GM18858 (cell line): ENCODE measurements at regions not wholly inside any gene's neighbourhood (a gene's known extent, or its start where the extent isn't known, plus 50 kb on each side); places are given as distances from the start of the nearest gene placed in this dataset.
"Not testable (repeated sequence)": the region's sequence is repeated elsewhere in the genome, so short reads cannot be mapped to it uniquely, and the experiment has no call there.

Experiments
- ATAC-seq: cut with Tn5 transposase; IDR thresholded peaks from one replicate; pipeline ENCODE4 v1.9.1; 2021; ENCODE audit not compliant: unreplicated experiment

DNA sequence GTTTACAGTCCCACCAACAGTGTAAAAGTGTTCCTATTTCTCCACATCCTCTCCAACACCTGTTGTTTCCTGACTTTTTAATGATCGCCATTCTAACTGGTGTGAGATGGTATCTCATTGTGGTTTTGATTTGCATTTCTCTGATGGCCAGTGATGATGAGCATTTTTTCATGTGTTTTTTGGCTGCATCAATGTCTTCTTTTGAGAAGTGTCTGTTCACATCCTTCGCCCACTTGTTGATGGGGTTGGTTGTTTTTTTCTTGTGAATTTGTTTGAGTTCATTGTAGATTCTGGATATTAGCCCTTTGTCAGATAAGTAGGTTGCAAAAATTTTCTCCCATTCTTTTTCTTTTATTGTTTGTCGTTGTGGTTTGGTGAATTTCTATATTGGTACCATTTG is 242.5 kb downstream of the LRIG3 start:
- ATAC-seq: not testable (repeated sequence)

DNA sequence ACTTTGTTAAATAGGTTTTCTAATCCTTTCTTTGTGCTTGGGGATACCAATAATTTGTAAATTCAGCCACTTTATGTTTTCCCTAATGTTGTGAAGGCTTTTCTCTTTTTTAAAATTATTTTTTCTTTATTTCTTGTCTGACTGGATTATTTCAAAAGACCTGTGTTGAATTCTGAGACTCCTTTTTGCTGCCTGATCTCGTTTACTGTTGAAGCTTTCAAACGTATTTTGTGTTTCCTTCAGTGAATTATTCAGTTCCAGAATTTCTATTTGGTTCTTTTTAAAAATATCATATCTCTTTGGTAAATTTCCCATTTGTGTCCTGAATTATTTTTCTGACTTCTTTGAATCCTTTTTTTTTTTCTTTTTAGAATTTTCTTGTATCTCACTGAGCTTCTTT is 241.6 kb downstream of the LRIG3 start:
- ATAC-seq: no peak

DNA sequence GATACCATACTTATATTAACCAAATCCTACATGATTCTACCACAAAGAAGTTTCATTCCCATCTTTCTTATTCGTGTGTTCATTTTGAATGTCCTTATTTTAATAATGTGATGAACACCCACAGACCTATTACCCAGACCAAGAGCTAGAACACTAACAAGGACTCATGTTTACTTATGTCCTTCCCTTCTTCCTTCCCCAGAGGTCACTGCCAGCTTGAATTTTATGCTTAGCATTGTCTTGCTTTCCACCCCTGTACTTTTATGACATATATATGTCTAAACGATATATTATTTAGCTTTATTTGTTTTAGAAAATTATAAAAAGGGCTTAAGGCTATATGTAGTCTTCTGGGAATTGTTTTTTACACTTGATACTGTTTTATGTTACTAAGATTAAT is 238.6 kb downstream of the LRIG3 start:
- ATAC-seq: no peak

DNA sequence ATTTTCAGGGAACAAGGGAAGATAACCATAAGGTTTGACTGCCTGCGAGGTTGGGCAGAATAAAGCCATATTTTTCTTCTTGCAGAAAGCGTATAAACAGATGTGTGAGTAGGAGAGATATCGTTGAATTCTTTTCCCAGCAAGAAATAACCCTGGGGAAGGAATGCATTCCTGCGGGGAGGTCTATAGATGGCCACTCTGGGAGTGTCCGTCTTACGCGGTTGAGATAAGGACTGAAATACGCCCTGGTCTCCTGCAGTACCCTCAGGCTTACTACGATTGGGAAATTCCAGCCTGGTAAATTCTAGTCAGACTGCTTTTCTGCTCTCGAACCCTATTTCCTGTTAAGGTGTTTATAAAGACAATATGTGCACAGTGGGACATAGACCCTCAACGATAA is 225.0 kb downstream of the LRIG3 start:
- ATAC-seq: no peak

DNA sequence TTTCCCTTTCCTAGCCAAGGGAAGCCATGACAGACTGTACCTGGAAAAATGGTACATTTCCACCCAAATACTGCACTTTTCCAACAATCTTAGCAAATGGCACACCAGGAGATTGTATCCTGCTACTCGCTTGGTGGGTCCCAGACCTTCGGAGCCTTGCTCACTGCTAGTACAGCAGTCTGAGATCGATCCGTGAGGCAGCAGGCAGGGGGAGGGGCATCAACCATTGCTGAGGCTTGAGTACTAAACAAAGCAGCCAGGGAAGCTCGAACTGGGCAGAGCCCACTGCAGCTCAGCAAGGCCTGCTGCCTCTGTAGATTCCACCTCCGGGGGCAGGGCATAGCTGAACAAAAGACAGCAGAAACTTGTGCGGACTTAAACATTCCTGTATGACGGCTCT is 218.8 kb downstream of the LRIG3 start:
- ATAC-seq: no peak

DNA sequence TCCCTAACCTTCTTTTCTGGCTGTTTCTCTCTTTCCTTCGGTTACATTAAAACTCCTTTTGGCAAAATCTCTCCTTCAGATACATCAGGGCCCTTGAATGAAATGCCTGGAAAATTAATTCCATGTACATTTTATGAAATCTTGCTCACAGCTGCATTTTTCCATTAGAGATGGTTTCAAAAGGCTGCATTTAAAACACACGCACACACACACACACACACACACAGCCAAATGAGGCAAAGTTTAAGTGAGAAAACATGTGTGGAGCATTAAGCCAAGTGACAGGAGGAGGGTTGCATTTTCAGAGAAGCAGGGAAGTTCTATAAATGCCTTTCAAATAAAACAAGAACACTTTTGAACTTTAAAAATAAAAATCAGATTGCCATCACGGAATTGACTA is 216.4 kb downstream of the LRIG3 start:
- no peak for ATAC-seq

DNA sequence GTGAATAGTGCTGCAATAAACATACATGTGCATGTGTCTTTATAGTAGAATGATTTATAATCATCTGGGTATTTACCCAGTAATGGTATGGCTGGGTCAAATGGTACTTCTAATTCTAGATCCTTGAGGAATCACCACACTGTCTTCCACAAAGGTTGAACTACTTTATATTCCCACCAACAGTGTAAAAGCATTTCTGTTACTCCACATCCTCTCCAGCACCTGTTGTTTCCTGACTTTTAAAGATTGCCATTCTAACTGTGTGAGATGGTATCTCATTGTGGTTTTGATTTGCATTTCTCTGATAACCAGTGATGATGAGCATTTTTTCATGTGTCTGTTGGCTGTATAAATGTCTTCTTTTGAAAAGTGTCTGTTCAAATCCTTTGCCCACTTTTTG is 215.5 kb downstream of the LRIG3 start:
- not testable (repeated sequence) for ATAC-seq

DNA sequence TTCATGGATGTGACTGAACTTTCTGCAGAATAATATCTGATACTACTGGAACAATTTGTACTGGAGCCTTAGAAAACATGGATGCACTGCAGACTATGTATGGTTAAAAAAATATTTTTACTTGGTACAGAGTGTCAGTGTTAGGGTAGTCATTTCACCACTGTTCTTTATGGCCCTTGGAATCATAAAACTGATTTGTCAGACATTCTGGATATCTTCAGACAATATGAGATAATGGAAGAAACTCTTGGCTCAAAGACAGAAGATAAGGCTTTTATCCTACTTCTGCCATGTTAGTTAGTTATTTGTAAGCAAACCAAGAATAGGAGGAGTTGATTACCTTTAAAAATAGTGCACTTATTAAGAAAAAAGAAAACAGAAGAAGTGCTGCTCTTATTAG is 209.4 kb downstream of the LRIG3 start:
- ATAC-seq: no peak

DNA sequence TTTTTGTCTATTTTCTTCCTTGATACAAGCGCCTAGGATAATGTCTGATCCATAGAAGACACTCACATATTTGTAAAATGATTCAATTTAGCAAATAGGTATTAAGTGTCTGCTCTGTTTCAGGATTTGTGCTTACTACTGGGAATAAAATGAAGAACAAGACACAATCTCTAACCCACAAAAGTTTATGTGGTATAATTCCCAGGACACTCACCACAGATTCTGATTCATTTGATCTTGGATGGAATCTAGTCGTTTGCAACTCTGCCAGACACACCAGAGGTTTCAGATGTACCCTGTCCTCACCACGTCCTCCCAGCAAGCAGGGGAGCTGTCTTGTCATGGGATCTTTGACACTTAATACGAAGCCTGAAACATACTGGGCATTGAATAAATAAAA is 208.3 kb downstream of the LRIG3 start:
- no peak for ATAC-seq

DNA sequence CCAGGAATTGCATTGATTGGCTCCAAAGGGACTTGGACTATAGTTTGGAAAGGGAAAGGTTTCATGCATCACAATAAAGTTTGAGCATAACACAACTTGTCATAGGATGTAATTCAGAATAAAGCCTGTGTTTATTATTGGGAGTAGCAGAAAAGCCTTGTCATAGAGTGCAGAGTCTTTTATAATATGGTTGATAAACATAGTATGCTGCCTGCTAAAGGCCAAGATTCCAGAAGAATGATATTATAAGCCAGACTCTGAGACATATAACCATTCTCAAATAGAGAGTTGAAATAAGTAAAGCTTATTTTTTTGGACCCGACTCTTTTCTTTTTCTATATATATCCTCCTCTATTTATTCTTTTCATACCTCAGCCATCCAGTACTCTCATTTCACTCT is 207.3 kb downstream of the LRIG3 start:
- ATAC-seq: no peak

DNA sequence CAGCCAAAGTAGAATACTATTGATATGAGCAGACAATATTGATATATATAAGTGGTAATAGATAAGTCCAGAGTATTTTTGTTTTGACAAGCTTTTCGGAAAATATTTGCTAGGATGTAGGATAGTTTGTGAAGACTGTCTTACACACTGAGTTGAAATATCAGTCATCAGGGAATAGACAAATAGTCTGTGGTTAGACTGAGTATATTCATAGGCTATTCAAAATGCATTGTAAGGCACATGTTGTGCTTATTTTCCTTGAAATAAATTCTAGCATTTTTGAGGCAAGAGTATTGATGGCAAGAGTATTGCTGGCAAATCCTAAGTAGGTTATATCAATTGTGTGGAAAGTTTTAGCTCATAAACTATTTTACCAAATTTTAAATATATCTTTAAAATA is 201.1 kb downstream of the LRIG3 start:
- no peak for ATAC-seq

DNA sequence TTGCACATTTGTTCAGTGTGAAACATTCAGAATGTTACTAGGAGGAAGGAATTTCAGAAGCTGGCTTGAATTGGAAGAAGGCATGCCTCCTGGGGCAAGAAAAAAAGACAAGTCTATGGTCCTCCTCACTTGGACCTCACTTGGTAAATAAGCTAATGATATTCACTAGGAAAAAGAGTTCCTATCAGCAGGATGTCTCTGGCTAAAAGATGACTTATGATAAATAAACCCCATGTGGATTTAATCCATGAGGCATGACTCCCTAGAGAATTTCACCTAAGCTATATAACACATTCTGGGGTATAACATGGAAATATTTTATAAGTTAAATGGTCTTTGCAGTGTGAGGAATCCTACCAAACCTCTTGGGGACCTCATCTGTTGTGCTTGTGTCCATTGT is 199.9 kb downstream of the LRIG3 start:
- no peak for ATAC-seq

DNA sequence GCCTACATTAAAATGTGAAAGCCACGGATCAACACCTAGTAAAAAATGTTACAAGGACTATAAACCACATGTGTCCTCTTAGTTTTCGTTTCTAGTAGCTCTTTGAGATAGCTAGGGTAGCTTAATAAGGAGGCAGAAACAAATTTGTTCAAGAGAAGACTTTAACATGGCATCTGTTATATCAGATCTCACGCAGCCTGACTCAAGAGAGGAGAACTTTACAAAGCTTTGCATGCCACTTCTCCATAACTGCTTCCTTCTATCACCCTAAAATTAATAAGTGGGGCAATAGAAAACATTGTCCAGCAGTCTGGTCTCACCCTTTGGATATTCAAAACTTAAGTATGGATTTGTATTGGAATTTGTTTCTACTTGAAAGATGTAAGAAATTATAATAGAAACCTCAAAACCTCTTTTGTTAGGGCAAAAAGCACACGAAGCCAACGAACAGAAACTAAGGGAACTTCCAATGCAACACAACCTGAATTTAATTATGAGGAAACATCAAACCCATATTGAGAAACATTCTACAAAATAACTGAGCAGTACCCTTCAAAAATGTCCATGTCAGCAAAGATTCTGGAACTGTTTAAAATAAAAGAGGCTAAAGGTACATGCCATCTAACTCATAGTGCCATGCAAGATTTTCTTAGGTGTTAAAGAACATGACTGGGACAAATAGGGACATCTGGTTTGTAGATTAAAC is 194.8 kb downstream of the LRIG3 start:
- no peak for ATAC-seq

DNA sequence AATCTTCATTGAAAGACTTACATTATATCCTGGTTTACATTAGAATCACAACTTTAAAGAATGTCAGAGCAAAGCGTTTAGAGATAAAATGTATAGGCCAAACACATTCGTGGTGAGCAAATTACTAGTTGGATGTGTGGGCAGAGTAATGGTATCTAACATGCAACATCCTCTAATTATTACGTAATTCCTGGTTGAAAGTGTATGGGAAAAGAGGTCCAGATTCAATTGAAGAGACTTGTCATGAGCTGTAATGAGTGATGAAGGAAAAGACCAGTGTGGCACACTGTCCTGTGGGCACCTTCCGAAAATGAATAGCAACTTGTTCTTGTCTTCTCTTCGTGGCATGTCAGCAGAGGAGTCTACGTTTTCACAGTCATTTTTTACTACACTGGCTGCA is 192.8 kb downstream of the LRIG3 start:
- ATAC-seq: no peak

DNA sequence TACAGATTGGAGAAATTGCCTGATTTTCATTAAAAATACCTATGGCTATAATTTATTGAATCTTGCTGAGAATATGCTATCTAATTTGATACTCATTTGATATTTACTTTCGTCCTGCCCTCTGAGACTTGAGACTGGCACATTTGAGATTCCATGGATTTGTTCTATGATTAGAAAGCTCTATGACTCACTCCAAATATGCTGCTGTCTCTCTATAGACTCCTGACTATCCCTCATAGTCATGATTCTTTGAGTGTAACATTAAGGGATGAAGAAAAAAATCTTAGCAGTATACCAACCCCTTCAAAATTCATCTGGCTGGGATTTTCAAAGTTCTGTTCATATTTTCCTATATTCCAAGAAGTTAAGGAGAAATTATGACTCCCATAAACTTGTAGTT is 191.9 kb downstream of the LRIG3 start:
- no peak for ATAC-seq

DNA sequence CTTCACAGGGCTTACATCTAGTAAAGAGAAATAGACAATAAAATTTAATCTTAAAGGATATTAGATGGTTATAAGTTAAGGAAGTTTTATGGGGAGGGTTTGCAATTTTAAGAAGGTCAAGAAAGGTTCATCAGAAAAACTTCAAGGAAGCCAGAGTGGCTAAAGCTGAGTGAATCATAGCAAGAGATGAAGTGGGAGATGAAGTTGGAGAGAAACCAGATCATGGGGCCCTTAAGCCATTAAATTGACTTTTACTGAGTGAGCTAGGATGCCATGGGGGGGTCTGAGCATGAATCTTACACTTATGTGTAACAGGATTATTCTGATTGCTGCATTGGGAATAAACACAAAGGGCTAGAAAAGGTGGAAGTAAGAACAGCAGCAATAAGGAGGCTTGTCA is 189.2 kb downstream of the LRIG3 start:
- ATAC-seq: no peak

DNA sequence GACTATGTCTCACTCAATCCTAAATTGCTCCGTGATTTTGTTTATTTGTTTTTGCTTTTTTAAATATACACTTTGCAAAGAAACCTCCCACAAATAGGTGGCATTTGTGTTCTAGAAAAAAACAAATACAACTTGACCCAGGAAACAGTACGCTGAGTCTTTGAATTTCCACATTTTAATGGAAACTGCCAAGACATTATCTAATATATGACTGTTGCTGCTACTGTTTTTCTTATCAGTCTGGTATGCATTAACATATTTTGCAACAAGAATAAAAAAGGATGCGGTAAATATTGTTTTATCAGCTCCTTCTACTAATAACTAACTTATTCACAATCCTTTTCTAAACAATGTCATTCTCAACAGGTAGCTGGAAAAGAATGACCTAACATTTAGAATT is 187.4 kb downstream of the LRIG3 start:
- ATAC-seq: no peak

DNA sequence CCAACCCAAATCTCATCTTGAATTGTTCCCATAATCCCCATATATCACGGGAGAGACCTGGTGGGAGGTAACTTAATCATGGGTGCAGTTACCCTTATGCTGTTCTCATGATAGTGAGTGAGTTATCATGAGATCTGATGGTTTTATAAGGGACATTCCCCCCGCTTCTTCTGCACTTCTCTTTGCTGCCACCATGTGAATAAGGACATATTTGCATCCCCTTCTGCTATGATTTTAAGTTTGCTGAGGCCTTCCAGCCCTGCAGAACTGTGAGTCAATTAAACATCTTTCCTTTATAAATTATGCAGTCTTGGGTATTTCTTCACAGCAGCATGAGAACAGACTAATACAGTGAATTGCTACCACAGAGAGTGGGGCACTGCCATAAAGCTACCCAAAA is 179.1 kb downstream of the LRIG3 start:
- ATAC-seq: no peak

DNA sequence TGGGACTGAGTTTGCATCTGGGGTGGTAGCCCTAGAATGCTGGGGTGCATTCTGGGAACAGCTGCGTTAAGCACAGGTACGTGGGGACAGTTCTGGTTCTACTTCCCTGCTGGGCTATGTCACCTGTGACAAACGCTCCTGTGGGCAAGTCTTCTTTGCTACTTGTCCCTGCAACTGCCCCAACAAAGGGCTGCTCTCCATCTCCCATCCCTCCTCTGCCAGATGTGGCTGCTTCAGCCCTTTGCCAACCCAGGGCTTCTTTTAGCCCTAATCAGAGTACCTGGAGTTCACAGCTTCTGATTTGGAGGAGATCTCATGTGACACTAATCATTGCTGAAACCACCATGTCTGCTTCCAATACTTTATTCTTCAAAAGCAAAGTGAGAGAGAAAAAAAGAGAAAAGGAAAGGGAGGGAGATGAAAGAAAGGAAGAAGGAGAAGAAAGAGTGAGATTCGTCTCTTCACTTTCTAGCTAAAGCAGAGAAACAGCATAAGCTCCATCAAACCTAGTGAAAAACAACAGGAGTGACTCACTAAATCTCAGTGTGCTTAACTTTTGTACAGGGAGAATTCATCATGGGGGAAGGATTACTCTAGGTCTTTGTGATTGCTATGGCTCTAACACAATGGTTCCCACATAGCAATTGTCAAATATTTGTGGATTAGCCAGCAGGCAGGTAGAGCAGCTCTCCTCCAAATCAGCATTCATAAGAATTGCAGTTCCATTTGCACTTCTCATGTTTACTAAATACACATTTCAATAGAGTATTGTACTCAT is 174.8 kb downstream of the LRIG3 start:
- no peak for ATAC-seq

DNA sequence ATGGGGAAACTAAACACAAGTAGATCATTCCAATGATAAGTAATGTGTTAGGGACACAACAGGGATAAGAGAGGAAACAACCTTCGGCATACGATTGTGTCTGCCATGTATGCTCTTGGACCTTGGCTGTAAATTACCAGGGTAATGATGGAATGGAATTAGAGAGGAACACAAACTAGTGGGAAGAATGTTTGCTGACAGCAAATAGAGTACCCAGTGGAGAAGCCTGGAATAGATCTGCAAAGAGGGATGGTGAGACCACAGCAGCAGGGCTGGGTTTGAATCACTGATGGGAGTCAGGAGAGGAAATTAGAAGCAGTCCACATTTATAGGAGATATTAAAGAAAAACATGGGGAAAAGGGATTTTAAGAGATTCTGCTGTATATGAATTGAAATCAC is 172.8 kb downstream of the LRIG3 start:
- no peak for ATAC-seq

DNA sequence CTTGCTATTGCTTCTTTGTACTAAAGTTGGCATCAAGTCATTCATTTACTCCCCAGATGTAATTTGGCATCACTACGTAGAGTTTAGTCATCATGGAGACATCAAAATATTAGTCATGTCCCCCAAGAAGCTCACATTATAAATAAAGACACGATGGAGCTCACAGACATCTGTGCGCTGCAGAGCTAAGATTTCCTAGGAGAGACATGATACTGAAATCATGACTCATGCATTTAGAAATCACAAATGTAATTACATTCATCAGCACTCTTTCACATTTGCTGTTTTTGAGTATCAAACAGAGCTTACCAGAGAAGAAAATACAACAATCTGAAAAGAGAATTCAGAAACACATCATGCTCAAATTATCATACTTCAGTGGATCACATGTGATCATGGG is 169.8 kb downstream of the LRIG3 start:
- no peak for ATAC-seq

DNA sequence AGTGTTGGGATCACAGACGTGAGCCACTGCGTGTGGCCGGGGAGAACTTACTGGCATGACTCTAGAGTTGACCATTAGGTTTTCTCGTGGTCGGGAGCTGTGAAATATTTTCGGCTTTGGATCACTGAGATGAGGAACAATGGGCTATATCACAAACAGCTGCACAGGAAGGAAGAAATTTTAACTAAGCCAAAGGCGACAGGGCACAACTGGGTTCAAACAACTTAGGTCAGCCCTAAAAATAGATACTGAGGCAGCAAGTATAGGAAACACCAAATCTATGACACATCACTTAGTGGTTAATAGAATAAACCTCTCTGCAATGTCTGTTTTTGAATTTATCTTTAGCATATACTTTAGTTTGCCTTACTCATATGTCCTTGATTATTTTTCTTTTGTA is 162.9 kb downstream of the LRIG3 start:
- ATAC-seq: no peak

DNA sequence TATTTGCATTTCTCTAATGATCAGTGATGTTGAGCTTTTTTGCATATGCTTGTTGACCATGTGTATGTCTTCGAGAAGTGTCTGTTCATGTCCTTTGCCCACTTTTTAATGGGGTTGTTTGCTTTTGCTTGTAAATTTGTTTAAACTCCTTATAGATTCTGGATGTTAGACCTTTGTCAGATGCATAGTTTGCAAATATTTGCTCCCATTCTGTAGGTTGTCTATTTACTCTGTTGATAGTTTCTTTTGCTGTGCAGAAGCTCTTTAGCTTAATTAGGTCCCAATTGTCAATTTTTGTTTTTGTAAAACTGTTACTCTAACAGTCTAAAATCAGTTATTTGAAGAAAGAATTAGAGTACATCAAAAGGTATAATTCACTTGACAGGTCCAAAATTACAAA is 160.6 kb downstream of the LRIG3 start:
- ATAC-seq: not testable (repeated sequence)
